HG02642 (cell line): ENCODE measurements at regions not wholly inside any gene's neighbourhood (a gene's known extent, or its start where the extent isn't known, plus 50 kb on each side); places are given as distances from the start of the nearest gene placed in this dataset.
"Not testable (repeated sequence)": the region's sequence is repeated elsewhere in the genome, so short reads cannot be mapped to it uniquely, and the experiment has no call there.

Experiments
- ATAC-seq: cut with Tn5 transposase; IDR thresholded peaks from one replicate; pipeline ENCODE4 v1.9.1; 2021; ENCODE audit warnings: mild to moderate bottlenecking; ENCODE audit not compliant: unreplicated experiment, poor library complexity

- ATAC-seq: no peak
Measured at GRCh38 chr4:188707036-188707435, 567.8 kb downstream of the TRIML1 start.

DNA sequence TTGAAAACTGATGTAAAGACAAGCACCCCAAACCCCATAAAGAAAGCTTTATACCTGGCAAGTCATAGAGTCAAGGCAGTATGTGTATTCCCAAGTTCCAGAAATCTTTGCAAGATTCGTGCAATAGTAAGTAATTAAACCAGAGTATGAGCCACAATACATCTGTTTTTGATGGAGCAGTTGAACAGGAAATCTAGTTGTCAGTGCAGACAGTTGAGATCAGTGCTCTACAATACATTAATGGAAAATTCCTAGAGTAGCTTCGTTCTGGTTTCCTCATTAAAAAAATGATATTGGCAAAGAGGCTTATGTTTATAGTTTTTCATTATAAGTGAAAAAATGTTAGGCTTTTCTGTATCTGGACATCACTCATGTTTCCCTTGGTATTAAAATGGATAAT, 575.3 kb downstream of the TRIML1 start:
- no peak for ATAC-seq

GRCh38 chr4:188714907-188715306, 575.7 kb downstream of the TRIML1 start:
- no peak for ATAC-seq

DNA sequence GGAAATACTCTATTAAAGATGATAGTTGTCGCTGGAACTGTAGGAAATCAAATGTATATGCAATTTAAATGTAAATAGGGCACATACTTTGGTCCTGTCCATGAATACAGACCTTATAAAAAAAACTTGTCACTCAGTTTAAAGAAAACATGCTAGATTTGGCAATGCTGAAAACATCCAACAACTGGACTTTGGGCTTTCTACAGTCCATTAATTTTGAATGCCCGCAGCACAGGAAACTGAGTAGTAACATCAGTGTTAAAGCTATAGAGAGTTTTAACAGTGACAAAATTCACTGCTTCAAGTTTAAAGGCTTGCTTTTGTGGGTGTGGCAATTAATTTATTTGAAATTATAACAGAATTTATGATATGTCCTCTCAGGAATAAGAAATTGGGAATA, 578.4 kb downstream of the TRIML1 start:
- no peak for ATAC-seq

DNA sequence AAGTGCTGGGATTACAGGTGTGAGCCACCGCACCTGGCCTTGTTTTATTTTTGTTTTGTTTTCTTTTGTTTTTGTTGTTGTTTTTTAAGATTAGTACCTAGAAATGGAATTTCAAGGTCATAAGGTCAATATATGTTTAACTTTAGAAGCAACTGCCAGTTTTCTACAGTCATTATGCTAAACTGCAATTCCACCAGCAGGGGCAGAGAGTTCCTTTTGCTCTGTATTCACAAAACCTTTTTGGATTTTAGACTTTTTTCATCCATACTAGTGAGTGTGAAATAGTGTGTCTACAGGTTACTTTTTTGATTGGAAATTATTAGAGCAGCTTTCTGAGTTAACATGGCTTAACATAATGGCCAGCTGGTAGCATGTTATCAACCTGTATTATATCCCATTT, 580.6 kb downstream of the TRIML1 start:
- ATAC-seq: no peak

DNA sequence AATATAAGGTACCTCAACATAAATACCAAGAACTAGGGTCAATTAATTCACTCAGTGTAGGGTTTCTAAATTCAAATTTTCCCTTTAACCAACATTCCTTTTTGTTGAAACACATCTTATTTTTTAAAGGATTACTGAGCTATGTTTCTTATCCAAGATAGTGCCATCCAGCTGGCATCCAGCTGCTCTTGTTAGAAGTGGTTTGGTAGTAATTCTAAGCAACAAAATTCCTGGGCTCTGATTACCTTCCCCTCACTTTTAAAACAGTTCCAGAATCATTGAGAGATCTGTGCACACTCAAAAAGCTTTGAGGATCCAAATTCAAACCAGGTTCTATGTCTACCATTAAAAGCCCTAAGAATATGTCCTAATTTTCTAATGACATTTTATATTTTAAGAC, 583.7 kb downstream of the TRIML1 start:
- no peak for ATAC-seq

DNA sequence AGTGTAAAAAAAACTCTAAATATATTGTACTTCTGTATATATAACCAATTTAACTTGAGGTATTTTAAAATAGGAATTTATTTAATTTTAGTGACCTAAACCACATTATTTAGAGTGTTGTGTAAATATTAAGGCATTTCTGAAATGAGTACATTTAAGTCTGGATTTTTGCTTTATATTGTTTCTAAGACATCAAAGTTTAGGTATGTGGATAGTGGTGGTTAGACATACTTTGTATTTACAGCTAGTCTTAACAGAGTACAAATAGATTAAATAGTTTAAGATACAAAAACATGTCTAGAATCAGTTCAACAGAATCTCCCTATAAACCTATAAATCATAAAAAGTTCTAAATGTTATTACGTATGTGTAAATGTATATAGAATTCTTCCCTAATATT, 588.5 kb downstream of the TRIML1 start:
- ATAC-seq: no peak

DNA sequence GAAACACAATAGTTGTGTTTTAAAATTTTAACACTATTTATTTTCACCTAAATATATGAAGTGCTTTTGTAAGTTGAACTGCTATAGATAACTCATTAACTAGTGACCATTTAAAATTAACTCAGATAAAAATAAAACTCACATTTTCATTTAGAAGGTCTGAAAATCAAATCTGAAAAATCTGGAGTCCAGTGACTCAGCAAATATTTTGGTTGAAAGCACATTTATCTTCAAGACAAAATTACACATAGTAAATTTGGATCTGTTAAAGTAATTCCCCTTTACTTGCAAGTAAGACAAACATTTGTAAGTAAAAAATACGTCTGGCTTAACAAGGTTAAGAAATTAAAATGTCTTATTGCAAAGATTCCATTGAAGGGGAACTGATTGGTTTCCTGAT, 589.1 kb downstream of the TRIML1 start:
- ATAC-seq: no peak

DNA sequence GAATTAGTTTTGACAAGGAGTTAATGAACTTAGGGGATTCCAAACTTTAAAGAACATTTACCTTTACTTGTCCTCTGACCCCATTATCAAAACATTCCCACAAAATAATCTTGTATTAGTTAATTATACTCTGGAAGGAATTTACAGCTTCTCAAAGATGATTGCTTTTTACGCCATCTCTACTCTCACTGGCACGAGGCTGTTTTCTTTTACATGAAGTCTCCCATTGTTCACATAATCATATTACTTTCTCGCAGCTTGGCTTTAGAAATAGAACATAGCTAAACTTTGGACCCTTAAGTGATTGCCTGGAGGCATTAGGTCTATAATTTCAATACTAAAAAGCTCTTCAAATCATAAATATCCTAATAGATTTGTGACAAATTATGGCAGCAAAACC, 592.9 kb downstream of the TRIML1 start:
- ATAC-seq: no peak

DNA sequence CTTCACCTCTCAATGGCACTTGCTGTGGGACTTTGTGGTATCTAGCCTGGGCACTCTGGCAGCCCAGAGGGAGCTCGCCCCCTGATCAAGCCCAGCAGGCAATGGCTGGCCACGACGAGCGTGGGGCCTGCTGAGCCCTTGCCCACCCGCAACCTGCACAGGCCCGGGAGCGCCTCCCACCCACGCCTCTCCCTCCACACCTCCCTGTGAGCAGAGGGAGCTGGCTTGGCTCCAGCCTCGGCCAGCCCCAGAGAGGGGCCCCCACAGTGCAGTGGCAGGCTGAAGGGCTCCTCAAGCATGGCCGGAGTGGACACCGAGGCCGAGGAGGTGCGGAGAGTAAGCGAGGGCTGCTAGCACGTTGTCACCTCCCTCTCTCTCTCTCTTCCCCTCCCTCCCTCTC, 595.8 kb downstream of the TRIML1 start:
- ATAC-seq: no peak

GRCh38 chr4:188737251-188738002, 598.2 kb downstream of the TRIML1 start:
- no peak for ATAC-seq

GRCh38 chr4:188738290-188738689, 599.0 kb downstream of the TRIML1 start:
- ATAC-seq: not testable (repeated sequence)

DNA sequence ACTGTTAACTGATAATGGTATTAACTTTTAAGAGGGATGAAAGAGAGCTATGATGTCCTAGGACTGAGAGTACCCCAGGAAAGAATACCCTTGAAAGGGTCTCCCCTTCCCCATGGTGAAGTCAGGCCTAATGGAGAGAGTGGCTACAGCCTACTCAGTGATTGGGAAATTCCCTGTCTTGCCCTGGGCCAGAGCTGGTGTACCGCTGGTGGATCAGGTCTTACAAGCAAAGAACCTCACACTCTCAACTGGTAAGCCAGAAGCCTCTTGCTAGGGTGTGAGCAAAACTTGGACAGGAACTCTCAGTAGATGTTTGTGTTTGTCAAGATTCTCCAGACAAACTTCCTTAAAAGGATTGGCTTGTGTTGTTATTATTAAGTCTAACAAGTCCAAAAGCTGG, 600.9 kb downstream of the TRIML1 start:
- not testable (repeated sequence) for ATAC-seq

GRCh38 chr4:188740791-188741190, 601.5 kb downstream of the TRIML1 start:
- not testable (repeated sequence) for ATAC-seq

GRCh38 chr4:188754372-188755002, 615.2 kb downstream of the TRIML1 start:
- no peak for ATAC-seq

DNA sequence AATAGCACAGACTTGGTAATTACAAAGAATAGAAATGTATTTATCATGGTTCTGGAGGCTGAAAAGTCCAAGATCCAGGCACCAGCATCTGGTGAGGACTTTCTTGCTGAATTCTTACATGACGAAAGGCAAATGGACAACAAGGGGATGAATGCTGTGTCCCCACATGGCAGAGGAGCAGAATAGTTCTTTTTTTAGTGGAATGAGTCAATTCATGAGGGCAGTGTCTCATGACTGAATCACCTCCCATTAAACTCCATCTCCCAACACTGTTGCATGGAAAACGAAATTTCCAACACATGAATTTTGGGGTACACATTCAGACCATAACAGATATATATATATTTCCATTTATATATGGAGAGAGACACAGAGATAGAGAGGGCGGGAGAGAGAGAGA, 628.3 kb downstream of the TRIML1 start:
- ATAC-seq: no peak

- no peak for ATAC-seq
Measured at GRCh38 chr4:188778905-188779304, 639.7 kb downstream of the TRIML1 start.

DNA sequence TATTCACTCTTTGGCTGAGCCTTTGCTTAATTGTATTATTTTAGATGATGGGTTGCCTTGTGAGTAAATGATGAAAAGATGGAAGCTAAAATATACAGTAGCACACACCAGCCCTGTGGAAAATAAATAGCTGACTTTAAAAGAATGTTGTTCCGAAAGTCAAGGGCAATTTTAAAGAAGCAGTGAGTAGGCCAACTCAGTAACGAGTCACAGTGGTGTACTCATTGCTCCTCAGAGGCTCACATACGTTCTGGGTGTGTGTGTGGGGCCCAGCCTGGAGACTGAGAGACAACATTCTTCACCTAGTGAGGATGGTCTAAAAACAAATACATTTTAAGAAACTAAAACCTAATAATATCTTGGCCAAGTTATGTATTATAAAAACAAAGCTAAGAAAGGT, 640.3 kb downstream of the TRIML1 start:
- no peak for ATAC-seq

DNA sequence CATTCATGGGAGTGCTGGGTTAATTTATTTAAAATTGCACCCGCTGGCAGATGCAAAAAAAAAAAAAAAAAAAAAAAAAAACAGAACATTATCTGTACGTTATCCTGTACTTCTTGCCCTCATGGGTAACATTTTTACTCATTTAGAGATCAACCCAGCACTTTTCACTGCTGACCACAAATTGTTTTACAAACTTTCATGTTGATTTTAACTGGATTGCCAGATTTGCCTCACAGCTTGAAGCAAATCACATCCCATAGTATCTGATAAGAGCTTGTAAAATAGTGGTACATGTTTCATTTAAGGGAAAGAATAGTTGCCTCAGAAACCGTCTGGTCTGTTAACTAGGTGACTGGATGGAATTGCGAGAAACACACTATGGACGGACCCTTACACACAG, 640.8 kb downstream of the TRIML1 start:
- ATAC-seq: no peak

GRCh38 chr4:188780686-188781085, 641.4 kb downstream of the TRIML1 start:
- no peak for ATAC-seq

GRCh38 chr4:188781655-188782054, 642.4 kb downstream of the TRIML1 start:
- ATAC-seq: no peak

DNA sequence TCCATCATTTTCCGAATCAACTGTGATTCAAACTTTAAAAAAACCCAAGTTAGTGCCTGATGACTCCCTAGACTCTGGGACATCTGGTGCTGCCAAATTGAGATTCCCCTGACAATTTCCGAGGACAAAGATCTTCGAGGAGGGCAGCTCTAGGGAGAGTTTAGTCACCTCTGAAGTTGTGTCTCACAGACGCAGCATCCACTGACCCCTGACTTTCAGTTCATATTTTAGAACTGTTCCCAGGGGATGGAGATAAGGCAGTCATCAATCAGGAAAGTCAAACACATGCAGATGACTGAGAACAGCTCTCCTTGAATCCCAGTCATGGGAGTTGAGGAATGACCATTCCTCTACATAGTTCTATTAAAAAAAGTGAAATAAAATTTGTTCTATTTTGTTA, 643.9 kb downstream of the TRIML1 start:
- no peak for ATAC-seq
